ENCODE measurements at regions not wholly inside any gene's neighbourhood (a gene's known extent, or its start where the extent isn't known, plus 50 kb on each side); places are given as distances from the start of the nearest gene placed in this dataset.

- no peak for DNase-seq
These were observed 722.0 kb downstream of the DIAPH3 start for GRCh38 chr13:59441596-59442280.

GRCh38 chr13:59442461-59442860, 721.3 kb downstream of the DIAPH3 start:
- no peak for DNase-seq

GRCh38 chr13:59442944-59443486, 720.7 kb downstream of the DIAPH3 start:
- no peak for DNase-seq

- no peak for DNase-seq
These were observed 719.4 kb downstream of the DIAPH3 start for GRCh38 chr13:59444210-59444857.

GRCh38 chr13:59445812-59446211, 717.9 kb downstream of the DIAPH3 start:
- DNase-seq, result no peak

- DNase-seq, result no peak
These were observed 717.3 kb downstream of the DIAPH3 start for GRCh38 chr13:59446391-59446790.

GRCh38 chr13:59447031-59447430, 716.7 kb downstream of the DIAPH3 start:
- DNase-seq, result no peak

- DNase-seq, result no peak
These were observed 715.7 kb downstream of the DIAPH3 start for GRCh38 chr13:59447846-59448620.

GRCh38 chr13:59449750-59450149, 714.0 kb downstream of the DIAPH3 start:
- DNase-seq, result no peak

GRCh38 chr13:59450229-59450628, 713.5 kb downstream of the DIAPH3 start:
- DNase-seq, result no peak

- DNase-seq, result no peak
These were observed 712.5 kb downstream of the DIAPH3 start for GRCh38 chr13:59451236-59451635.

- DNase-seq, result no peak
These were observed 711.4 kb downstream of the DIAPH3 start for GRCh38 chr13:59452189-59452890.

- DNase-seq, result no peak
These were observed 704.7 kb downstream of the DIAPH3 start for GRCh38 chr13:59458908-59459579.

GRCh38 chr13:59459972-59460371, 703.8 kb downstream of the DIAPH3 start:
- DNase-seq, result no peak

- no peak for DNase-seq
These were observed 702.3 kb downstream of the DIAPH3 start for GRCh38 chr13:59461411-59461810.

GRCh38 chr13:59463023-59463422, 700.7 kb downstream of the DIAPH3 start:
- DNase-seq, result no peak

- DNase-seq, result no peak
These were observed 698.8 kb downstream of the DIAPH3 start for GRCh38 chr13:59464926-59465325.

GRCh38 chr13:59468396-59468795, 695.3 kb downstream of the DIAPH3 start:
- no peak for DNase-seq

GRCh38 chr13:59471106-59471505, 692.6 kb downstream of the DIAPH3 start:
- no peak for DNase-seq

GRCh38 chr13:59472134-59472533, 691.6 kb downstream of the DIAPH3 start:
- no peak for DNase-seq

GRCh38 chr13:59474696-59475095, 689.0 kb downstream of the DIAPH3 start:
- no peak for DNase-seq

GRCh38 chr13:59475911-59476310, 687.8 kb downstream of the DIAPH3 start:
- DNase-seq, result no peak

Data from effector CD8-positive, alpha-beta T cell (primary cell).